Endothelial cell of umbilical vein (primary cell): ENCODE measurements at regions not wholly inside any gene's neighbourhood (a gene's known extent, or its start where the extent isn't known, plus 50 kb on each side); places are given as distances from the start of the nearest gene placed in this dataset.

Source experiments
- BruUV-seq: library from RNA; stranded (reverse); fragments of 400-500 nt; replicated peaks from 2 replicates; lab custom pipeline; 2021; lab: Mats Ljungman, UMichigan
- CTCF ChIA-PET: fragments of 300-600, 350-600 bp; sonication (Branson Sonifier 250); formaldehyde crosslinking; loops from one replicate; lab custom pipeline; 2021; ENCODE audit warnings: antibody characterized with exemption, inconsistent platforms; lab: Charles Lee
- POLR2A ChIA-PET: fragments of 300-600, 350-600 bp; sonication (Branson Sonifier 250); formaldehyde crosslinking; loops from one replicate; lab custom pipeline; 2021; ENCODE audit warnings: antibody characterized with exemption, inconsistent platforms; lab: Charles Lee
- DNase-seq: peaks from one replicate; pipeline ENCODE4 v3.0.0-alpha.2; 2011; ENCODE audit warnings: low read depth, low spot score
- FAIRE-seq: peaks from 2 replicates; lab custom pipeline; 2011; peaks lifted over from hg19 to GRCh38; lab: Jason Lieb, UNC
- H2AFZ ChIP-seq: 2 replicates; pipeline ENCODE4 v1.6.0; 2012; ENCODE audit warnings: low read depth, low read length, control low read depth, inconsistent platforms
- H3K27ac ChIP-seq: 2 replicates; pipeline ENCODE4 v1.5.1; 2011; ENCODE audit warnings: low read depth, mild to moderate bottlenecking, control low read depth, low read length, moderate library complexity; ENCODE audit not compliant: insufficient read depth
- H3K27me3 ChIP-seq, 2 experiments: 2 replicates each; pipeline versions ENCODE4 v1.6.0 to v1.6.1; 2011; ENCODE audit warnings: low read length in 2 of 2, mixed read lengths in 1 of 2; ENCODE audit not compliant: control insufficient read depth in 2 of 2, insufficient read depth in 2 of 2
- H3K36me3 ChIP-seq, 2 experiments: 2 replicates in 1 of 2; 3 replicates in 1 of 2; pipeline ENCODE4 v1.5.1; 2011; ENCODE audit warnings: low read length in 2 of 2, mild to moderate bottlenecking in 1 of 2, moderate library complexity in 1 of 2; ENCODE audit not compliant: control insufficient read depth in 2 of 2, insufficient read depth in 2 of 2; ENCODE audit errors: extremely low read depth in 1 of 2
- H3K4me1 ChIP-seq: 3 replicates; pipeline ENCODE4 v1.5.1; 2011; ENCODE audit warnings: mild to moderate bottlenecking, low read length; ENCODE audit not compliant: control insufficient read depth, insufficient read depth; ENCODE audit errors: extremely low read depth
- H3K4me2 ChIP-seq: 2 replicates; pipeline ENCODE4 v1.6.1; 2011; ENCODE audit warnings: low read length, control low read depth, mixed read lengths; ENCODE audit not compliant: insufficient read depth
- H3K4me3 ChIP-seq, 3 experiments: fragments of 200-600 bp in 1 of 3; sonication (generic), shearing (Covaris generic) in 1 of 3; replicated peaks in 1 of 3; 2 replicates each; pipeline ENCODE4 v1.5.1; 2011 to 2016; ENCODE audit warnings: control low read depth in 3 of 3, low read length in 3 of 3, mild to moderate bottlenecking in 2 of 3, inconsistent platforms in 1 of 3, low read depth in 1 of 3, moderate library complexity in 1 of 3; ENCODE audit not compliant: insufficient read depth in 1 of 3
- H3K79me2 ChIP-seq: 2 replicates; pipeline ENCODE4 v1.6.0; 2012; ENCODE audit warnings: low read length, inconsistent platforms; ENCODE audit not compliant: control insufficient read depth, insufficient read depth
- H3K9ac ChIP-seq: replicated peaks from 2 replicates; pipeline ENCODE3; 2011; ENCODE audit warnings: low read length, control low read depth; ENCODE audit not compliant: insufficient read depth; ENCODE audit errors: extremely low read depth
- H3K9me1 ChIP-seq: replicated peaks from 3 replicates; pipeline ENCODE4 v1.6.0; 2011; ENCODE audit warnings: mild to moderate bottlenecking, low read length; ENCODE audit not compliant: control insufficient read depth, insufficient read depth; ENCODE audit errors: extremely low read depth
- H3K9me3 ChIP-seq: replicated peaks from 2 replicates; pipeline ENCODE4 v1.5.1; 2012; ENCODE audit warnings: low read length, inconsistent platforms; ENCODE audit not compliant: control insufficient read depth, insufficient read depth
- H4K20me1 ChIP-seq: replicated peaks from 2 replicates; pipeline ENCODE3; 2011; ENCODE audit warnings: mild to moderate bottlenecking, low read length; ENCODE audit not compliant: control insufficient read depth, insufficient read depth; ENCODE audit errors: extremely low read depth
- CTCF ChIP-seq, 2 donors: IDR thresholded peaks; 1 replicate in 1 of 2; 2 replicates in 1 of 2; pipeline ENCODE4 v1.5.1; 2011; ENCODE audit warnings: low read length in 2 of 2, mild to moderate bottlenecking in 2 of 2, moderate library complexity in 2 of 2, control low read depth in 1 of 2, inconsistent platforms in 1 of 2, low read depth in 1 of 2; ENCODE audit not compliant: insufficient read depth in 1 of 2; ENCODE audit errors: extremely low read depth in 1 of 2
- EZH2 ChIP-seq: IDR thresholded peaks from 2 replicates; pipeline ENCODE4 v1.6.1; 2012; ENCODE audit warnings: borderline replicate concordance, low read depth, mild to moderate bottlenecking, moderate library complexity, low read length, inconsistent platforms; ENCODE audit not compliant: severe bottlenecking
- FOS ChIP-seq: IDR thresholded peaks from 2 replicates; pipeline ENCODE4 v1.6.1; 2011; ENCODE audit warnings: mild to moderate bottlenecking, low read length, moderate library complexity, borderline replicate concordance; ENCODE audit not compliant: insufficient read depth
- GATA2 ChIP-seq: IDR thresholded peaks from 2 replicates; pipeline ENCODE4 v1.7.0; 2011; ENCODE audit warnings: low read depth, mild to moderate bottlenecking, moderate library complexity, mixed read lengths, low read length; ENCODE audit not compliant: insufficient read length, insufficient read depth
- JUN ChIP-seq: IDR thresholded peaks from 2 replicates; pipeline ENCODE4 v1.6.1; 2011; ENCODE audit warnings: borderline replicate concordance, low read depth; ENCODE audit not compliant: insufficient read length, insufficient read depth
- MAX ChIP-seq: IDR thresholded peaks from 2 replicates; pipeline ENCODE4 v1.6.1; 2011; ENCODE audit not compliant: insufficient read depth, insufficient read length
- MYC ChIP-seq: IDR thresholded peaks from one replicate; pipeline ENCODE4 v1.6.1; 2011; ENCODE audit warnings: mild to moderate bottlenecking, low read depth, low read length
- POLR2A ChIP-seq: IDR thresholded peaks from 2 replicates; pipeline ENCODE4 v1.6.1; 2012; ENCODE audit warnings: low read depth, mild to moderate bottlenecking, control low read depth, low read length
- POLR2AphosphoS5 ChIP-seq: IDR thresholded peaks from 2 replicates; pipeline ENCODE4 v1.6.1; 2012; ENCODE audit warnings: low read depth, mild to moderate bottlenecking, control low read depth, low read length, moderate library complexity; ENCODE audit not compliant: insufficient read depth
- dilution Hi-C: fragments of 300-500 bp; cut with MboI; formaldehyde crosslinking; loops from one replicate; pipeline ENCODE4 v1.15.0; 2019; ENCODE audit warnings: low sequenced_read_pairs; ENCODE audit not compliant: extremely low pct_ligation_motif_present
- intact Hi-C: fragments of 100-400 bp; cut with micrococcal nuclease; formaldehyde crosslinking; loops from one replicate; pipeline ENCODE4 v1.10.0; 2022

- Histone ChIP-seq H3K27me3 (peaks cover 0 to 7% of the 10 kb centered on the region in 2 experiments), H3K27ac (no peak overlapping the region), H3K4me2 (no peak overlapping the region), H3K79me2 (no peaks in the 10 kb centered on the region), H2AFZ (no peak overlapping the region), H3K4me3 (no peak overlapping the region), H3K4me1 (no peaks in the 10 kb centered on the region), H4K20me1 (no peaks in the 10 kb centered on the region), H3K9me3 (no peaks in the 10 kb centered on the region), H3K9me1 (no peaks in the 10 kb centered on the region), H3K9ac (no peak overlapping the region), H3K36me3 (no peaks in the 10 kb centered on the region)
- ChIA-PET POLR2A (no interaction called here), CTCF (interaction anchor here (0.6 to 1.5 kb wide), 6 partner anchors 8 to 396 kb away, joined by 3 to 4 read pairs (median 3); no protein-coding TSS in a partner anchor)
- dilution Hi-C loops (no loop called here), intact Hi-C loops (no loop called here)
- TF ChIP-seq MAX (no peak), POLR2A (no peak), GATA2 (no peak), JUN (no peak), MYC (no peak), CTCF (IDR thresholded peaks at IDR 0.05; ENCODE audit: extremely low read depth in 1 of 2, insufficient read depth in 1 of 2, low read depth in 1 of 2, low read length in 2 of 2) (no peak), EZH2 (no peak), POLR2AphosphoS5 (no peak), FOS (no peak)
- DNase-seq (no peak), FAIRE-seq (no peak)
- BruUV-seq = no TSS peak
Observed at GRCh38 chr15:66907826-66908743, 157.3 kb upstream of the SMAD3 start.
